CD14-positive monocyte (primary cell): ENCODE measurements at regions not wholly inside any gene's neighbourhood (a gene's known extent, or its start where the extent isn't known, plus 50 kb on each side); places are given as distances from the start of the nearest gene placed in this dataset.

Experiments used
- DNase-seq, 3 donors: peaks; one replicate each; pipeline ENCODE4 v3.0.0-alpha.2; 2011 to 2022
- H2AFZ ChIP-seq: 2 replicates; pipeline ENCODE4 v1.6.0; 2012; ENCODE audit warnings: mild to moderate bottlenecking, low read depth, low read length, inconsistent platforms; ENCODE audit not compliant: insufficient read depth, poor library complexity, severe bottlenecking
- H3K27ac ChIP-seq, 2 donors: 1 replicate in 1 of 2; 2 replicates in 1 of 2; pipeline ENCODE4 v1.5.1; 2012 to 2013; ENCODE audit warnings: low read length in 2 of 2, control low read depth in 1 of 2, inconsistent platforms in 1 of 2, low read depth in 1 of 2, mild to moderate bottlenecking in 1 of 2
- H3K27me3 ChIP-seq, 2 donors: one replicate each; pipeline versions ENCODE4 v1.6.0 to v1.6.1; 2011 to 2013; ENCODE audit warnings: low read length in 2 of 2; ENCODE audit not compliant: control insufficient read depth in 2 of 2, insufficient read depth in 2 of 2
- H3K36me3 ChIP-seq, 2 donors: replicated peaks in 1 of 2; 1 replicate in 1 of 2; 2 replicates in 1 of 2; pipeline versions ENCODE4 v1.5.1 to v1.6.1; 2012 to 2013; ENCODE audit warnings: low read length in 2 of 2, control low read depth in 1 of 2, inconsistent platforms in 1 of 2, mild to moderate bottlenecking in 1 of 2; ENCODE audit not compliant: insufficient read depth in 2 of 2, control insufficient read depth in 1 of 2
- H3K4me1 ChIP-seq, 2 donors: 1 replicate in 1 of 2; 2 replicates in 1 of 2; pipeline versions ENCODE4 v1.5.1 to v1.6.1; 2012 to 2013; ENCODE audit warnings: low read length in 2 of 2, control low read depth in 1 of 2, inconsistent platforms in 1 of 2, mild to moderate bottlenecking in 1 of 2, moderate library complexity in 1 of 2; ENCODE audit not compliant: insufficient read depth in 2 of 2, control insufficient read depth in 1 of 2
- H3K4me2 ChIP-seq: replicated peaks from 2 replicates; pipeline ENCODE3; 2012; ENCODE audit warnings: low read length, moderate library complexity, mild to moderate bottlenecking; ENCODE audit not compliant: poor library complexity, severe bottlenecking; ENCODE audit errors: extremely low read depth
- H3K4me3 ChIP-seq, 3 experiments: fragments of 200-600 bp in 1 of 3; sonication (generic) in 1 of 3; replicated peaks in 1 of 3; 1 replicate in 2 of 3; 2 replicates in 1 of 3; pipeline ENCODE4 v1.5.1; 2011 to 2013; ENCODE audit warnings: low read length in 3 of 3, mild to moderate bottlenecking in 3 of 3, control low read depth in 2 of 3, low read depth in 2 of 3, inconsistent platforms in 1 of 3, moderate library complexity in 1 of 3
- H3K79me2 ChIP-seq: 2 replicates; pipeline ENCODE4 v1.6.0; 2012; ENCODE audit warnings: mild to moderate bottlenecking, control low read depth, inconsistent platforms, low read length, moderate library complexity; ENCODE audit not compliant: insufficient read depth
- H3K9ac ChIP-seq: 2 replicates; pipeline ENCODE4 v1.6.0; 2017; ENCODE audit warnings: low read length, mild to moderate bottlenecking; ENCODE audit not compliant: insufficient read depth, poor library complexity, severe bottlenecking
- H3K9me3 ChIP-seq, 2 donors: replicated peaks in 1 of 2; 1 replicate in 1 of 2; 2 replicates in 1 of 2; pipeline versions ENCODE4 v1.5.1 to v1.6.1; 2012 to 2013; ENCODE audit warnings: low read length in 2 of 2, control low read depth in 1 of 2; ENCODE audit not compliant: control insufficient read depth in 1 of 2, insufficient read depth in 1 of 2
- H4K20me1 ChIP-seq: 2 replicates; pipeline ENCODE4 v1.6.0; 2012; ENCODE audit warnings: mild to moderate bottlenecking, low read length, control low read depth, moderate library complexity; ENCODE audit not compliant: insufficient read depth
- H3K27ac Mint-ChIP-seq, 7 donors: one replicate each; pipeline ENCODE4 v1.8.0; 2020; ENCODE audit warnings: mild to moderate bottlenecking in 7 of 7, mixed read lengths in 7 of 7, moderate library complexity in 6 of 7, inconsistent platforms in 2 of 7
- H3K27me3 Mint-ChIP-seq, 3 donors: one replicate each; pipeline ENCODE4 v1.8.0; 2021 to 2022; ENCODE audit warnings: low read depth in 3 of 3, mild to moderate bottlenecking in 3 of 3, mixed read lengths in 3 of 3, moderate library complexity in 3 of 3, inconsistent platforms in 1 of 3
- H3K36me3 Mint-ChIP-seq, 2 donors: one replicate each; pipeline ENCODE4 v1.8.0; 2020; ENCODE audit warnings: mixed read lengths in 2 of 2, inconsistent platforms in 1 of 2, mild to moderate bottlenecking in 1 of 2
- H3K4me1 Mint-ChIP-seq: one replicate; pipeline ENCODE4 v1.8.0; 2020; ENCODE audit warnings: mild to moderate bottlenecking, mixed read lengths
- H3K4me3 Mint-ChIP-seq, 2 donors: one replicate each; pipeline ENCODE4 v1.8.0; 2020; ENCODE audit warnings: mild to moderate bottlenecking in 2 of 2, mixed read lengths in 2 of 2, moderate library complexity in 1 of 2
- H3K9me3 Mint-ChIP-seq, 7 donors: one replicate each; pipeline ENCODE4 v1.8.0; 2020 to 2022; ENCODE audit warnings: mixed read lengths in 7 of 7, mild to moderate bottlenecking in 6 of 7, moderate library complexity in 6 of 7, inconsistent platforms in 2 of 7
- CTCF ChIP-seq: fragments of 200-600 bp; IDR thresholded peaks from one replicate; pipeline ENCODE4 v1.8.0; 2022; ENCODE audit warnings: antibody characterized with exemption, mild to moderate bottlenecking
- WGBS: methylation state at CpG from one replicate; pipeline ENCODE4 v1.1.5; 2013; ENCODE audit warnings: missing lambda C conversion rate; ENCODE audit not compliant: insufficient coverage; 5-methylcytosine and 5-hydroxymethylcytosine counted together
- intact Hi-C, 2 donors: fragments of 100-400 bp; cut with micrococcal nuclease; formaldehyde crosslinking; loops; one replicate each; pipeline versions ENCODE4 v1.15.0 to v1.15.1; 2023

GRCh38 chr21:14741256-14741655 is 195.1 kb upstream of the SAMSN1 start:
- no peak overlapping the region for H3K9ac ChIP-seq
- no peaks in the 10 kb centered on the region for H4K20me1 ChIP-seq
- H3K4me1 Mint-ChIP-seq: peaks cover 11% of the 10 kb centered on the region
- no peak for TF ChIP-seq CTCF
- no CpG with 5 or more reads among the region's 1 CpG for WGBS
- peaks cover 2 to 13% (median 8%) of the 10 kb centered on the region in 7 donors for H3K9me3 Mint-ChIP-seq
- DNase-seq: no peak
- H3K4me1 ChIP-seq: no peaks in the 10 kb centered on the region
- intact Hi-C loops: loop anchor here in 1 of 2 donors (10.0 kb wide), 1 partner anchor 316 kb away; no protein-coding TSS in a partner anchor
- no peaks in the 10 kb centered on the region for H3K36me3 ChIP-seq
- H3K9me3 ChIP-seq: peaks cover 0 to 5% of the 10 kb centered on the region in 2 donors
- no peak overlapping the region for H3K27ac ChIP-seq
- H3K4me3 Mint-ChIP-seq: no peak overlapping the region
- no peaks in the 10 kb centered on the region for H3K27me3 ChIP-seq
- H3K4me3 ChIP-seq: no peak overlapping the region
- H3K27ac Mint-ChIP-seq: no peak overlapping the region
- no peaks in the 10 kb centered on the region for H3K36me3 Mint-ChIP-seq
- H3K4me2 ChIP-seq: no peak overlapping the region
- H3K79me2 ChIP-seq: no peaks in the 10 kb centered on the region
- H2AFZ ChIP-seq: no peak overlapping the region
- no peaks in the 10 kb centered on the region for H3K27me3 Mint-ChIP-seq

- Histone ChIP-seq H3K9ac (no peak overlapping the region), H3K9me3 (peaks cover 0 to 5% of the 10 kb centered on the region in 2 donors), H3K27ac (no peak overlapping the region), H3K4me1 (no peaks in the 10 kb centered on the region), H3K4me3 (no peak overlapping the region), H3K36me3 (no peaks in the 10 kb centered on the region), H3K79me2 (no peaks in the 10 kb centered on the region), H2AFZ (no peak overlapping the region), H3K27me3 (no peaks in the 10 kb centered on the region), H3K4me2 (no peak overlapping the region), H4K20me1 (no peaks in the 10 kb centered on the region)
- intact Hi-C loops: loop anchor here in 1 of 2 donors (10.0 kb wide), 1 partner anchor 316 kb away; no protein-coding TSS in a partner anchor
- Mint-ChIP-seq H3K27ac (no peak overlapping the region), H3K27me3 (no peaks in the 10 kb centered on the region), H3K9me3 (peaks cover 0 to 13% (median 6%) of the 10 kb centered on the region in 7 donors), H3K4me3 (no peak overlapping the region), H3K4me1 (peaks cover 5% of the 10 kb centered on the region), H3K36me3 (no peaks in the 10 kb centered on the region)
- no peak for DNase-seq
- TF ChIP-seq CTCF: no peak
- no CpG with 5 or more reads among the region's 1 CpG for WGBS
These were observed 194.6 kb upstream of the SAMSN1 start for GRCh38 chr21:14740692-14741091.
